Neuronal stem cell (in vitro differentiated cells): ENCODE measurements at regions not wholly inside any gene's neighbourhood (a gene's known extent, or its start where the extent isn't known, plus 50 kb on each side); places are given as distances from the start of the nearest gene placed in this dataset.

Experiments
- DNase-seq: peaks from one replicate; pipeline ENCODE4 v3.0.0-alpha.2; 2013; ENCODE audit warnings: low spot score
- H2AFZ ChIP-seq: one replicate; pipeline ENCODE4 v1.6.1; 2013; ENCODE audit warnings: mild to moderate bottlenecking, low read length, inconsistent platforms
- H2AK5ac ChIP-seq: 2 replicates; pipeline ENCODE4 v1.6.1; 2013; ENCODE audit warnings: low read depth, mild to moderate bottlenecking, inconsistent platforms, low read length, moderate library complexity, mixed read lengths
- H2BK120ac ChIP-seq: 2 replicates; pipeline ENCODE4 v1.6.1; 2013; ENCODE audit warnings: low read depth, mild to moderate bottlenecking, inconsistent platforms, low read length, moderate library complexity, mixed read lengths
- H2BK12ac ChIP-seq: one replicate; pipeline ENCODE4 v1.6.1; 2013; ENCODE audit warnings: low read length, inconsistent platforms
- H2BK15ac ChIP-seq: 2 replicates; pipeline ENCODE4 v1.6.1; 2013; ENCODE audit warnings: mild to moderate bottlenecking, low read length, inconsistent platforms, mixed read lengths
- H2BK5ac ChIP-seq: one replicate; pipeline ENCODE4 v1.6.1; 2013; ENCODE audit warnings: inconsistent platforms, mild to moderate bottlenecking, low read length, moderate library complexity
- H3K14ac ChIP-seq: one replicate; pipeline ENCODE4 v1.6.1; 2013; ENCODE audit warnings: low read length, inconsistent platforms
- H3K18ac ChIP-seq: 2 replicates; pipeline ENCODE4 v1.6.1; 2013; ENCODE audit warnings: low read length, inconsistent platforms
- H3K23ac ChIP-seq: 2 replicates; pipeline ENCODE4 v1.6.1; 2013; ENCODE audit warnings: low read depth, mild to moderate bottlenecking, mixed read lengths, low read length, inconsistent platforms; ENCODE audit not compliant: poor library complexity
- H3K27ac ChIP-seq: replicated peaks from 3 replicates; pipeline ENCODE4 v1.5.1; 2013; ENCODE audit warnings: low read length, inconsistent platforms
- H3K27me3 ChIP-seq, 3 experiments: 2 replicates each; pipeline ENCODE4 v1.6.1; 2013; ENCODE audit warnings: low read length in 3 of 3, mild to moderate bottlenecking in 2 of 3, inconsistent platforms in 1 of 3, low read depth in 1 of 3, mixed read lengths in 1 of 3, moderate library complexity in 1 of 3; ENCODE audit not compliant: control insufficient read depth in 3 of 3, insufficient read depth in 3 of 3
- H3K36me3 ChIP-seq, 2 donors: replicated peaks in 1 of 2; 2 replicates each; pipeline ENCODE4 v1.6.1; 2013; ENCODE audit warnings: low read length in 2 of 2; ENCODE audit not compliant: control insufficient read depth in 2 of 2, insufficient read depth in 2 of 2
- H3K4ac ChIP-seq: 2 replicates; pipeline ENCODE4 v1.6.1; 2013; ENCODE audit warnings: inconsistent platforms, mild to moderate bottlenecking, low read length, moderate library complexity
- H3K4me1 ChIP-seq, 2 donors: 1 replicate in 1 of 2; 2 replicates in 1 of 2; pipeline ENCODE4 v1.6.1; 2013; ENCODE audit warnings: low read length in 2 of 2, low read depth in 1 of 2; ENCODE audit not compliant: control insufficient read depth in 2 of 2, insufficient read depth in 1 of 2
- H3K4me2 ChIP-seq: one replicate; pipeline ENCODE4 v1.6.1; 2013; ENCODE audit warnings: mild to moderate bottlenecking, low read length, inconsistent platforms; ENCODE audit not compliant: insufficient read depth, poor library complexity, severe bottlenecking
- H3K4me3 ChIP-seq, 2 donors: 2 replicates each; pipeline ENCODE4 v1.5.1; 2013; ENCODE audit warnings: low read length in 2 of 2, mild to moderate bottlenecking in 2 of 2, inconsistent platforms in 1 of 2, moderate library complexity in 1 of 2
- H3K79me1 ChIP-seq: one replicate; pipeline ENCODE4 v1.6.1; 2013; ENCODE audit warnings: low read depth, mild to moderate bottlenecking, inconsistent platforms, low read length, moderate library complexity
- H3K9ac ChIP-seq: one replicate; pipeline ENCODE4 v1.6.1; 2013; ENCODE audit warnings: mild to moderate bottlenecking, low read depth, low read length, inconsistent platforms; ENCODE audit not compliant: poor library complexity
- H3K9me3 ChIP-seq, 2 donors: replicated peaks in 1 of 2; 2 replicates each; pipeline versions ENCODE3 to v1.6.1; 2013; ENCODE audit warnings: low read length in 2 of 2, mild to moderate bottlenecking in 2 of 2, inconsistent platforms in 1 of 2, low read depth in 1 of 2, mixed read lengths in 1 of 2, moderate library complexity in 1 of 2; ENCODE audit not compliant: control insufficient read depth in 2 of 2, insufficient read depth in 1 of 2
- H4K8ac ChIP-seq: one replicate; pipeline ENCODE4 v1.6.1; 2013; ENCODE audit warnings: low read depth, mild to moderate bottlenecking, inconsistent platforms, low read length, moderate library complexity
- H4K91ac ChIP-seq: one replicate; pipeline ENCODE4 v1.6.1; 2013; ENCODE audit warnings: low read length, low read depth, mild to moderate bottlenecking, inconsistent platforms; ENCODE audit not compliant: poor library complexity
- WGBS, 2 donors: extraction: QIAGEN DNeasy Blood & Tissue Kit; methylation state at CpG; one replicate each; pipeline ENCODE4 v1.1.7; 2013; ENCODE audit warnings: missing lambda C conversion rate in 2 of 2, mixed read lengths in 1 of 2; ENCODE audit not compliant: insufficient read length in 2 of 2, insufficient replicate concordance in 1 of 2; ENCODE audit errors: extremely low coverage in 2 of 2; 5-methylcytosine and 5-hydroxymethylcytosine counted together

- H3K9ac ChIP-seq: no peak overlapping the region
- H2AFZ ChIP-seq: no peak overlapping the region
- H2BK12ac ChIP-seq: no peak overlapping the region
- H3K27ac ChIP-seq: no peak overlapping the region
- H4K8ac ChIP-seq: no peak overlapping the region
- H3K14ac ChIP-seq: no peak overlapping the region
- H3K36me3 ChIP-seq: no peaks in the 10 kb centered on the region
- no peak overlapping the region for H3K18ac ChIP-seq
- no peak overlapping the region for H3K4ac ChIP-seq
- H3K79me1 ChIP-seq: no peaks in the 10 kb centered on the region
- DNase-seq: no peak
- no peak overlapping the region for H3K4me3 ChIP-seq
- H4K91ac ChIP-seq: no peak overlapping the region
- H3K23ac ChIP-seq: no peak overlapping the region
- no peak overlapping the region for H2AK5ac ChIP-seq
- no peaks in the 10 kb centered on the region for H3K9me3 ChIP-seq
- H3K4me2 ChIP-seq: no peak overlapping the region
- H3K4me1 ChIP-seq: peaks cover 0 to 6% of the 10 kb centered on the region in 2 donors
- no peak overlapping the region for H2BK5ac ChIP-seq
- no peak overlapping the region for H2BK15ac ChIP-seq
- no peak overlapping the region for H2BK120ac ChIP-seq
- peaks cover 0 to 6% (median 0%) of the 10 kb centered on the region in 3 experiments for H3K27me3 ChIP-seq
Observed at GRCh38 chr11:27244900-27245299, 118.1 kb downstream of the CCDC34 start.

- Histone ChIP-seq H2BK120ac (no peak overlapping the region), H4K8ac (no peak overlapping the region), H3K27ac (no peak overlapping the region), H3K4me2 (no peak overlapping the region), H3K23ac (no peak overlapping the region), H3K4ac (no peak overlapping the region), H3K79me1 (no peaks in the 10 kb centered on the region), H2BK12ac (no peak overlapping the region), H3K4me3 (no peak overlapping the region), H3K18ac (no peak overlapping the region), H4K91ac (no peak overlapping the region), H3K36me3 (no peaks in the 10 kb centered on the region), H2AK5ac (no peak overlapping the region), H3K14ac (no peak overlapping the region), H2BK5ac (no peak overlapping the region), H3K4me1 (peaks cover 0 to 2% of the 10 kb centered on the region in 2 donors), H3K27me3 (peaks cover 0 to 6% (median 0%) of the 10 kb centered on the region in 3 experiments), H2BK15ac (no peak overlapping the region), H3K9me3 (no peaks in the 10 kb centered on the region), H3K9ac (no peak overlapping the region), H2AFZ (no peak overlapping the region)
- no CpG with 5 or more reads among the region's 1 CpG for whole genome bisulfite sequencing, 2 donors
- no peak for DNase-seq
Observed at GRCh38 chr11:27242591-27242990, 120.4 kb downstream of the CCDC34 start.

GRCh38 chr11:27241311-27242122 lies 121.5 kb downstream of the CCDC34 start:
- Histone ChIP-seq H2BK12ac (no peak overlapping the region), H3K27ac (no peak overlapping the region), H3K36me3 (no peaks in the 10 kb centered on the region), H3K27me3 (peaks cover 0 to 6% (median 0%) of the 10 kb centered on the region in 3 experiments), H3K4me2 (no peak overlapping the region), H2BK15ac (no peak overlapping the region), H4K91ac (no peak overlapping the region), H4K8ac (no peak overlapping the region), H3K18ac (no peak overlapping the region), H2AK5ac (no peak overlapping the region), H3K9ac (no peak overlapping the region), H3K4me1 (peaks cover 0 to 2% of the 10 kb centered on the region in 2 donors), H2BK120ac (no peak overlapping the region), H2AFZ (no peak overlapping the region), H3K14ac (no peak overlapping the region), H3K23ac (no peak overlapping the region), H3K79me1 (no peaks in the 10 kb centered on the region), H3K9me3 (no peaks in the 10 kb centered on the region), H3K4ac (no peak overlapping the region), H3K4me3 (no peak overlapping the region), H2BK5ac (no peak overlapping the region)
- WGBS, 2 donors: no CpG with 5 or more reads among the region's 2 CpGs
- no peak for DNase-seq

- H4K91ac ChIP-seq: no peak overlapping the region
- H2BK5ac ChIP-seq: no peak overlapping the region
- WGBS, 2 donors: no CpG with 5 or more reads among the region's 7 CpGs
- no peak overlapping the region for H3K18ac ChIP-seq
- peaks cover 0 to 6% (median 0%) of the 10 kb centered on the region in 3 experiments for H3K27me3 ChIP-seq
- no peak overlapping the region for H3K27ac ChIP-seq
- no peak overlapping the region for H2BK120ac ChIP-seq
- no peak overlapping the region for H3K4me2 ChIP-seq
- no peak overlapping the region for H2AFZ ChIP-seq
- no peak for DNase-seq
- H3K4me1 ChIP-seq: peaks cover 0 to 2% of the 10 kb centered on the region in 2 donors
- H4K8ac ChIP-seq: no peak overlapping the region
- H3K4me3 ChIP-seq: no peak overlapping the region
- no peak overlapping the region for H3K23ac ChIP-seq
- H2AK5ac ChIP-seq: no peak overlapping the region
- no peak overlapping the region for H3K14ac ChIP-seq
- H3K36me3 ChIP-seq: no peaks in the 10 kb centered on the region
- H2BK12ac ChIP-seq: no peak overlapping the region
- H3K9ac ChIP-seq: no peak overlapping the region
- H3K4ac ChIP-seq: no peak overlapping the region
- no peak overlapping the region for H2BK15ac ChIP-seq
- no peaks in the 10 kb centered on the region for H3K9me3 ChIP-seq
- H3K79me1 ChIP-seq: no peaks in the 10 kb centered on the region
Observed at GRCh38 chr11:27239305-27239942, 123.6 kb downstream of the CCDC34 start.
